Epidermal melanocyte (primary cell): ENCODE measurements at regions not wholly inside any gene's neighbourhood (a gene's known extent, or its start where the extent isn't known, plus 50 kb on each side); places are given as distances from the start of the nearest gene placed in this dataset.
A peak's percentile ranks its signal among the peaks of the same experiment; 100 is the strongest.
"Not testable (repeated sequence)": the region's sequence is repeated elsewhere in the genome, so short reads cannot be mapped to it uniquely, and the experiment has no call there.

Source experiments
- DNase-seq: peaks from one replicate; pipeline ENCODE4 v3.0.0; 2011; ENCODE audit warnings: low spot score; ENCODE audit not compliant: insufficient read length

- DNase-seq, result no peak
Observed at GRCh38 chr21:16115461-16115860, 385.7 kb downstream of the USP25 start.

- no peak for DNase-seq
Observed at GRCh38 chr21:16116069-16116468, 386.3 kb downstream of the USP25 start.

GRCh38 chr21:16116798-16117197, 387.0 kb downstream of the USP25 start:
- no peak for DNase-seq

- DNase-seq, result no peak
Observed at GRCh38 chr21:16117331-16117730, 387.5 kb downstream of the USP25 start.

GRCh38 chr21:16117851-16118590, 388.2 kb downstream of the USP25 start:
- peak; percentile 15 for DNase-seq

GRCh38 chr21:16124378-16125138, 394.8 kb downstream of the USP25 start:
- peak; percentile 20 for DNase-seq

GRCh38 chr21:16125274-16125673, 395.5 kb downstream of the USP25 start:
- no peak for DNase-seq

GRCh38 chr21:16132453-16132852, 402.7 kb downstream of the USP25 start:
- DNase-seq, result not testable (repeated sequence)

- no peak for DNase-seq
Observed at GRCh38 chr21:16133248-16133647, 403.5 kb downstream of the USP25 start.

GRCh38 chr21:16134134-16134533, 404.4 kb downstream of the USP25 start:
- DNase-seq, result no peak

- DNase-seq, result no peak
Observed at GRCh38 chr21:16137106-16137505, 407.3 kb downstream of the USP25 start.

- DNase-seq, result no peak
Observed at GRCh38 chr21:16145052-16145451, 415.3 kb downstream of the USP25 start.

- DNase-seq, result no peak
Observed at GRCh38 chr21:16145479-16145878, 415.7 kb downstream of the USP25 start.

GRCh38 chr21:16154321-16154720, 424.5 kb downstream of the USP25 start:
- no peak for DNase-seq

GRCh38 chr21:16154951-16155635, 425.3 kb downstream of the USP25 start:
- no peak for DNase-seq

- no peak for DNase-seq
Observed at GRCh38 chr21:16156841-16157489, 427.2 kb downstream of the USP25 start.

GRCh38 chr21:16159213-16159970, 429.6 kb downstream of the USP25 start:
- no peak for DNase-seq

GRCh38 chr21:16159971-16160350, 430.2 kb downstream of the USP25 start:
- DNase-seq, result no peak

GRCh38 chr21:16162953-16163352, 433.2 kb downstream of the USP25 start:
- DNase-seq, result no peak

- no peak for DNase-seq
Observed at GRCh38 chr21:16169102-16169511, 439.3 kb downstream of the USP25 start.

- DNase-seq, result no peak
Observed at GRCh38 chr21:16169779-16170178, 440.0 kb downstream of the USP25 start.
